Parathyroid adenoma (tissue), 2 donors: ENCODE measurements at regions not wholly inside any gene's neighbourhood (a gene's known extent, or its start where the extent isn't known, plus 50 kb on each side); places are given as distances from the start of the nearest gene placed in this dataset.

Experiments used
- H2AFZ ChIP-seq: fragments of 300-600 bp; sonication (generic); one replicate; pipeline ENCODE4 v1.7.0; 2017; ENCODE audit warnings: antibody characterized with exemption, mild to moderate bottlenecking
- H3K27ac ChIP-seq: fragments of 300-600 bp; sonication (generic); one replicate; pipeline ENCODE4 v1.7.0; 2017
- H3K27me3 ChIP-seq: fragments of 300-600 bp; sonication (generic); one replicate; pipeline ENCODE4 v1.7.0; 2017; ENCODE audit warnings: low read length; ENCODE audit not compliant: control insufficient read depth, insufficient read depth
- H3K36me3 ChIP-seq: fragments of 300-600 bp; sonication (generic); one replicate; pipeline ENCODE4 v1.7.0; 2017; ENCODE audit warnings: low read length; ENCODE audit not compliant: control insufficient read depth, insufficient read depth
- H3K4me1 ChIP-seq: fragments of 300-600 bp; sonication (generic); one replicate; pipeline ENCODE4 v1.7.0; 2017; ENCODE audit warnings: control low read depth
- H3K4me2 ChIP-seq: fragments of 300-600 bp; sonication (generic); one replicate; pipeline ENCODE4 v1.7.0; 2017; ENCODE audit warnings: low read length
- H3K4me3 ChIP-seq: fragments of 300-600 bp; sonication (generic); one replicate; pipeline ENCODE4 v1.7.0; 2017; ENCODE audit warnings: low read depth, low read length
- H3K79me2 ChIP-seq: fragments of 300-600 bp; sonication (generic); one replicate; pipeline ENCODE4 v1.7.0; 2017; ENCODE audit warnings: control low read depth
- H3K9ac ChIP-seq: fragments of 300-600 bp; sonication (generic); one replicate; pipeline ENCODE4 v1.7.0; 2017; ENCODE audit warnings: mild to moderate bottlenecking
- H3K9me3 ChIP-seq: fragments of 300-600 bp; sonication (generic); one replicate; pipeline ENCODE4 v1.7.0; 2017; ENCODE audit warnings: low read length; ENCODE audit not compliant: control insufficient read depth
- TF ChIP-seq, protein P1 (sequence below): fragments of 300-600 bp; sonication (generic); IDR thresholded peaks from one replicate; pipeline ENCODE4 v1.7.0; 2017; ENCODE audit warnings: antibody characterized with exemption, mild to moderate bottlenecking
- donor health status: primary hyperparathyroidism.

DNA sequence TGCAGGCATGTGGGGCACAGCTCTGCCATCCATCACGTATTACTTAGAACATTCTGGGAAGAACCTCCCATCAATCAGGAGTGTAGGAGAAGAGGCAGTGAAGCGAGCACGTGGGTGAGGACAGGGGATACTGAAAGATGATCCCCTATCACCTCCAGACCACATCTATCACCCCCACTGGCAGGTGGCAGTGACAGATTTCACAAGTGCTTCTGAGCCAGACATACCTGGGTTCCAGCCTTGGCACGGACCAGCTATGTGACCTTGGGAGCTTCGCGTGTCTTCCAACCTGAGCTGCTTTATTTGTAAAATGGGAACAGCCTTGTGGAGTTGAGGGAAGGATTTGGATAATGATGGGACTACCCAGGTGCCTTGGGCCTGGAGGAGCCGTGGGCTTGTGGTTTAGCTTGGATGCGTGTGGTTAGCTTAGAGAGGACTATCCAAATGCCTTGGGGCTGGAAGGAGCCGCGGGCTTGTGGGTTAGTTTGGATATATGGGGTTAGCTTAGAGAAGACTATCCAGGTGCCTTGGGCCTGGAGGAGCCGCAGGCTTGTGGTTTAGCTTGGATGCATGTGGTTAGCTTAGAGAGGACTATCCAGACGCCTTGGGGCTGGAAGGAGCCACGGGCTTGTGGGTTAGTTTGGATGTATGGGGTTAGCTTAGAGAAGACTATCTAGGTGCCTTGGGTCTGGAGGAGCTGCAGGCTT, 206.4 kb downstream of the ENGASE start:
- Histone ChIP-seq H3K4me2 (no peak overlapping the region), H3K9me3 (no peaks in the 10 kb centered on the region), H2AFZ (no peak overlapping the region), H3K27ac (no peak overlapping the region), H3K27me3 (no peaks in the 10 kb centered on the region), H3K4me1 (no peaks in the 10 kb centered on the region), H3K4me3 (no peak overlapping the region), H3K36me3 (no peaks in the 10 kb centered on the region), H3K79me2 (no peaks in the 10 kb centered on the region), H3K9ac (no peak overlapping the region)
- TF ChIP-seq, protein P1, sequence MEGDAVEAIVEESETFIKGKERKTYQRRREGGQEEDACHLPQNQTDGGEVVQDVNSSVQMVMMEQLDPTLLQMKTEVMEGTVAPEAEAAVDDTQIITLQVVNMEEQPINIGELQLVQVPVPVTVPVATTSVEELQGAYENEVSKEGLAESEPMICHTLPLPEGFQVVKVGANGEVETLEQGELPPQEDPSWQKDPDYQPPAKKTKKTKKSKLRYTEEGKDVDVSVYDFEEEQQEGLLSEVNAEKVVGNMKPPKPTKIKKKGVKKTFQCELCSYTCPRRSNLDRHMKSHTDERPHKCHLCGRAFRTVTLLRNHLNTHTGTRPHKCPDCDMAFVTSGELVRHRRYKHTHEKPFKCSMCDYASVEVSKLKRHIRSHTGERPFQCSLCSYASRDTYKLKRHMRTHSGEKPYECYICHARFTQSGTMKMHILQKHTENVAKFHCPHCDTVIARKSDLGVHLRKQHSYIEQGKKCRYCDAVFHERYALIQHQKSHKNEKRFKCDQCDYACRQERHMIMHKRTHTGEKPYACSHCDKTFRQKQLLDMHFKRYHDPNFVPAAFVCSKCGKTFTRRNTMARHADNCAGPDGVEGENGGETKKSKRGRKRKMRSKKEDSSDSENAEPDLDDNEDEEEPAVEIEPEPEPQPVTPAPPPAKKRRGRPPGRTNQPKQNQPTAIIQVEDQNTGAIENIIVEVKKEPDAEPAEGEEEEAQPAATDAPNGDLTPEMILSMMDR: no peak

DNA sequence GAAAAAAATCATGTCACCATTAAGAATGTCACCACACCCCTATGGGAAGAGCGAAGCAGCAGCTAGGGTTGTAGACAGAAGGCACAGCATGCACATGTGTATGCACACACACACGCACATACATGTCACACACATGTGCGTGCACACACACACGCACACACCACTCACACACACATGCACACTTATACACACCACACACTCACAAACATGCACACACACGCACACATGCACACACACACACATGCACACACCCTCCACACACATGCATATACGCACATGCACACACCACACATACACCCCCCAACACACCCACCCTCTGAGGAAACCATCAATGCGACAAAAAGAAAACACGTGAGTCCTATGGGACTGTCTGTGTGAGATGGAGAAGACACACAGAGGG, 205.4 kb downstream of the ENGASE start:
- Histone ChIP-seq H3K79me2 (no peaks in the 10 kb centered on the region), H3K9me3 (no peaks in the 10 kb centered on the region), H3K4me2 (no peak overlapping the region), H2AFZ (no peak overlapping the region), H3K27me3 (no peaks in the 10 kb centered on the region), H3K4me3 (no peak overlapping the region), H3K9ac (no peak overlapping the region), H3K27ac (no peak overlapping the region), H3K4me1 (no peaks in the 10 kb centered on the region), H3K36me3 (no peaks in the 10 kb centered on the region)
- TF ChIP-seq, protein P1: no peak

DNA sequence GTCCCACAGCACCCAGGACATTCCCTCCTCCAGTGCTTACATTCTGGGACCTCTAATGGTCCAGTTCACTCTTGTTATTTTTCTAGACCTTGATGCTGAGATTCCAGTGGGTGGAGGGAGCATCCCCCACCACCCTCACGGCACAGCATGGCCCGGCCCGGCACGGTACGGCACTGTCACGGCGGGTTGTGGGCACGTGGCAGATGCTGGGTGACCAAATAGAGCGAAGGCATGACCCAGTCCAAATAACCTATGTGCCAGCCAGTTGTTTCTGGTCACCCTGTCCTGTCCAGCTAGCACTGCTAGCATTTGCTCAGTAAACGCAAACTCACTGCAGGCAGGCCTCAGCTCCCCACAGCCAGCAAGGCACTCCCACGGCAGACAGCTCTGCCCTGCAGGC, 204.7 kb downstream of the ENGASE start:
- H3K9ac ChIP-seq: no peak overlapping the region
- H3K27me3 ChIP-seq: no peaks in the 10 kb centered on the region
- TF ChIP-seq, protein P1: no peak
- H3K36me3 ChIP-seq: no peaks in the 10 kb centered on the region
- no peaks in the 10 kb centered on the region for H3K79me2 ChIP-seq
- no peak overlapping the region for H2AFZ ChIP-seq
- H3K4me2 ChIP-seq: no peak overlapping the region
- no peak overlapping the region for H3K4me3 ChIP-seq
- H3K27ac ChIP-seq: no peak overlapping the region
- no peaks in the 10 kb centered on the region for H3K4me1 ChIP-seq
- H3K9me3 ChIP-seq: no peaks in the 10 kb centered on the region

DNA sequence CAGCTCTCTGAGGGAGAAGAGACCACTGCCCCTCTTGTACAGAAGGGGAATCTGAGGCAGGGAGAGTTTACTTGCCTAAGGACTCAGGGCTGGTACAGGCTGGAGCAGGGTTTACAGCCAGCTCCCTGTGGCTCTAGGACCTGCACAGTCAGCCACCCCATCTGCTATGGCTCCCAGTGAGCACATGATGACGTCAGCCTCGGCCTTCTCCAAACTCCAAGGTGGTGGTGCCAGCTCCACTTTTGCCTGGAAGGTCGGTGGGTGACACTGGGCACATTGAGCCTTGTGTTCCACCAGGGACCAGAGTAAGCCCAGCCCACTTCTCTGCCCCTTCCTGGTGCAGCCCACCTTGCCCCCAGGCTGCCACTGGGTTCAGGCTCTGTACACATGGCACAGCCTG, 202.2 kb downstream of the ENGASE start:
- Histone ChIP-seq H3K27me3 (no peaks in the 10 kb centered on the region), H3K36me3 (no peaks in the 10 kb centered on the region), H3K79me2 (no peaks in the 10 kb centered on the region), H3K9ac (no peak overlapping the region), H3K4me2 (no peak overlapping the region), H3K9me3 (no peaks in the 10 kb centered on the region), H2AFZ (no peak overlapping the region), H3K27ac (no peak overlapping the region), H3K4me1 (peaks cover 16% of the 10 kb centered on the region), H3K4me3 (no peak overlapping the region)
- TF ChIP-seq, protein P1: no peak

DNA sequence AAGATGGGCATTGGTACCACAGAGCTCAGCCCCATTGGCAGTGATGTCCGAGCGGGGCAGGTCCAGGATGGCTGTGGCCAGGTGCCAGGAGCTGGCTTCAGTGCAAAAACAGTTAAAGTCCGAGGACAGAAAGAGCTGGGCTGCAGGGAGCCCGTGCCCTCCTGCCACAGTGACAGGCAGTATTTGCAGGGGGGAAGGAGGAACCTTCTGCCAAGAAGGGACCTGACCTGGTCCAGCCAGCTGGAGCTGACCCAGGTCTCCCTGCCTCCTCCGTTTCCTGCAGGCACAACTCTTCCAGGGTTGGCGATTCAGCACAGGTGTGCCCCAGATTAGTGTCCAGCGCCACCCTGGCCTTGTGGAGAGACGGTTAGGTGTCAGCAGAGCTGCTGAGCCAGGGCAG, 199.0 kb downstream of the ENGASE start:
- Histone ChIP-seq H3K4me2 (no peak overlapping the region), H3K79me2 (no peaks in the 10 kb centered on the region), H3K9me3 (no peaks in the 10 kb centered on the region), H3K27ac (no peak overlapping the region), H3K27me3 (no peaks in the 10 kb centered on the region), H3K4me1 (peaks cover 26% of the 10 kb centered on the region), H3K9ac (no peak overlapping the region), H3K36me3 (no peaks in the 10 kb centered on the region), H2AFZ (peak overlapping the region; percentile 16), H3K4me3 (no peak overlapping the region)
- TF ChIP-seq, protein P1: no peak
